ENCODE measurements at regions not wholly inside any gene's neighbourhood (a gene's known extent, or its start where the extent isn't known, plus 50 kb on each side); places are given as distances from the start of the nearest gene placed in this dataset.

DNA sequence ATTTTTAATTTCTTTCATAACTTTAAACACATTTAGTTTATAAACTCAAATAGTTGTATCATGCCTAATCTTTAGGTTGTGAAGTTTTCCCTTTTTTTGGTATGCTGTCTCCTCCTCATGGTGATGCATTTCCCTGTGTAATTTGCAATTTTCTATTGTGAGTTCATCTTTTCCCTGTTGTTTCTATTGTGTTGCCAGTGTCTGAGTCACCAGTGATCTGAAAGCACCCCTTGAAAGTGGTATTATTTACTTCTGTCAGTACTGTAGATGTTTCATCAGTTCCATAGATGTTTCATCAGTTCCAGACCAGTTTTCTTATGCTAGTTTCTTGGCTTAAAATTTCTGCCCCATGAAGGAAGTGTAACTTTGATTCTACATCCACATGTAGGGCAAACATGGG is 80.6 kb downstream of the OXSM start:
- no peaks in the 10 kb centered on the region for H3K4me1 ChIP-seq (ENCODE audit: control insufficient read depth, insufficient read depth, low read length)
- H3K27ac ChIP-seq (ENCODE audit: low read depth, low read length), result no peak overlapping the region
- H3K36me3 ChIP-seq (ENCODE audit: control insufficient read depth, insufficient read depth, low read length), result no peaks in the 10 kb centered on the region
- H3K4me3 ChIP-seq (ENCODE audit: low read length), result no peak overlapping the region
- H3K27me3 ChIP-seq (ENCODE audit: control insufficient read depth, insufficient read depth, low read length), result no peaks in the 10 kb centered on the region
- H3K9ac ChIP-seq (ENCODE audit: low read length), result no peak overlapping the region

DNA sequence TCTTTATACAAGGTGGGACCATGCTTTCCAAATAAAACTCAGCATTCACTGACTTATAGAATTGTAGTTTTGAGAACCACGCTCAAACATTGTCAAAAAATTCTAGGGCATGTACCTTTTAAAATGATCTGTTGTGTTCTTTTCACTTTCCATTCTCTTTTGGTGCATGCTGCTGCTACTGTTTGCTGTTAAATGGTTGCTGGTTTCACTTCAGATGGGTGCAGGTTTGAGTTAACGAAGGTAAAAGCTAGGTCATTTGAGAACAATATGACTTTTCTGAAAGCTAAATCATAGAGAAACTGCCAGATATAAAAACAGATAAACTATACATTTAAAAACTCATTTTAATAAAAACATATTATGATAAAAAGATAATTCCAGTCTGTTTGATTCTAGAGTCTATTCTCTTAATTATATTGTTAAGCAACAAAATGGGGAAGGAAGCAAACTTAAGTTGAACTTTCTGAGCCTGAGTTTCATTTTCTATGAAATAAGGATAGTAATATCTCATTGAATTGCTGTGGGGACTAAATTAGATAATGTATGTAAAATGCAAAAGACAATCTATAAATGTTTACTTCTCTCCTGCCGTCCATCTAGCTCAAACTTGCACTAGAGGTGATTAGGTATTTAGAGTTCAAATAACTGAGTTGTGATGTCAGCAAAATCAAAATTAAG is 82.4 kb downstream of the OXSM start:
- Histone ChIP-seq H3K4me3 (ENCODE audit: low read length) (no peak overlapping the region), H3K27me3 (ENCODE audit: control insufficient read depth, insufficient read depth, low read length) (no peaks in the 10 kb centered on the region), H3K4me1 (ENCODE audit: control insufficient read depth, insufficient read depth, low read length) (no peaks in the 10 kb centered on the region), H3K9ac (ENCODE audit: low read length) (no peak overlapping the region), H3K27ac (ENCODE audit: low read depth, low read length) (no peak overlapping the region), H3K36me3 (ENCODE audit: control insufficient read depth, insufficient read depth, low read length) (no peaks in the 10 kb centered on the region)

DNA sequence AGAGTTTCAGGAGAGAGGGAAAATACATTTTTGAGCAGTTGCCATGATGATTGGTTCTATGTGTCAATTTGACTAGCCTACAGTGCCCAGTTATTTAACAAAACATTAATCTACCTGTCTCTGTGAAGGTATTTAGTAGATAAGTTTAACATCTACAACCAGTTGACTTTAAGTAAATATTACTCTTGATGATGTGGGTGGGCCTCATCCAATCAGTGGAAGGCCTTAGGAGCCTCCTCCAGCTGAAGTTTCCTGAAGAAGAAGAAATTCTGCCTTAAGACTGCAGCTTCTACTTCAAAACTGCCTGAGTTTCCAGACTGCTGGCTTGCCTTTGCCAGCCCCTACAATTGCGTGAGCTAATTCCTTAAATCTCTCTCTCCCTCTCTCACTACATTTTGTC is 93.6 kb downstream of the OXSM start:
- H3K27ac ChIP-seq (ENCODE audit: low read depth, low read length), result no peak overlapping the region
- H3K4me1 ChIP-seq (ENCODE audit: control insufficient read depth, insufficient read depth, low read length), result no peaks in the 10 kb centered on the region
- H3K36me3 ChIP-seq (ENCODE audit: control insufficient read depth, insufficient read depth, low read length), result no peaks in the 10 kb centered on the region
- no peak overlapping the region for H3K9ac ChIP-seq (ENCODE audit: low read length)
- H3K4me3 ChIP-seq (ENCODE audit: low read length), result no peak overlapping the region
- no peaks in the 10 kb centered on the region for H3K27me3 ChIP-seq (ENCODE audit: control insufficient read depth, insufficient read depth, low read length)

DNA sequence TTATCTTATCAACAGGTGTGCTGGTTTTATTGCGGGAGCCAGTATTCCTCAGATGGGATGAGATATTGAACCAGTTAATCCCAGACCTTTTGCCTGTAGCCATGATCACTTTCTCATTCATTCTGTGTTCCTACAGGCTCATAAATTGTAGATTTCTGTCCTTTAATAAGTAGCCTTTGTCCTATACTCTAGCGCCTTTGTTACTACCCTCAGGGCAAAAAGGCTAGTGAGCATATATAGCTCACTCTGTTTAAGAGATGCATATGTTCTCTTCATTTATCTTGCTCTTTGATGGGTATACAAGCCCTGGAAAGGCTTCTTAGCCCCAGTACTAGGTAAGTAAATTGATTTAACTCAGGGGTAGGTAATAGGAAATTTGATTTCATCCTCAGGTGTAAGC is 95.1 kb downstream of the OXSM start:
- Histone ChIP-seq H3K36me3 (ENCODE audit: control insufficient read depth, insufficient read depth, low read length) (no peaks in the 10 kb centered on the region), H3K9ac (ENCODE audit: low read length) (no peak overlapping the region), H3K27ac (ENCODE audit: low read depth, low read length) (no peak overlapping the region), H3K4me3 (ENCODE audit: low read length) (no peak overlapping the region), H3K27me3 (ENCODE audit: control insufficient read depth, insufficient read depth, low read length) (no peaks in the 10 kb centered on the region), H3K4me1 (ENCODE audit: control insufficient read depth, insufficient read depth, low read length) (no peaks in the 10 kb centered on the region)

DNA sequence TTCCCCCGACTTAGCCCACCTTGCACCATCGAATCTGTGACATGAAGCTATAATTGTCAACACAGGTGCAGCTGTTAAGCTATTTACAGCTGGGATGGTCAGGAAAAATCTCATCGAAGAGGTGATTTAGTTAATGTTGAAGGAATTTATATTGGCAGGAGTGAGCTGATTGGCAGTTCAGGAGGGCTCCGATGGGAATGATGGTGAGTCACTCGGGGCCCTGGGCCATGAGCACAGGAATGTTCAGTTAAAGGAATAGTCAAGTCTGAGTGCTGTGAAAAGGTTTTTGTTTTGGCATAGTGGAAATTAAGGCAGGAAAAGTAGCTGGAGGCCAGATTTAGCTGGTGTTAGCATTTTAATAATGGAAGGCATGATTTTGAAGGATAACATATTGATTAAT is 95.7 kb downstream of the OXSM start:
- Histone ChIP-seq H3K36me3 (ENCODE audit: control insufficient read depth, insufficient read depth, low read length) (no peaks in the 10 kb centered on the region), H3K4me1 (ENCODE audit: control insufficient read depth, insufficient read depth, low read length) (no peaks in the 10 kb centered on the region), H3K27me3 (ENCODE audit: control insufficient read depth, insufficient read depth, low read length) (no peaks in the 10 kb centered on the region), H3K27ac (ENCODE audit: low read depth, low read length) (no peak overlapping the region), H3K4me3 (ENCODE audit: low read length) (no peak overlapping the region), H3K9ac (ENCODE audit: low read length) (no peak overlapping the region)

DNA sequence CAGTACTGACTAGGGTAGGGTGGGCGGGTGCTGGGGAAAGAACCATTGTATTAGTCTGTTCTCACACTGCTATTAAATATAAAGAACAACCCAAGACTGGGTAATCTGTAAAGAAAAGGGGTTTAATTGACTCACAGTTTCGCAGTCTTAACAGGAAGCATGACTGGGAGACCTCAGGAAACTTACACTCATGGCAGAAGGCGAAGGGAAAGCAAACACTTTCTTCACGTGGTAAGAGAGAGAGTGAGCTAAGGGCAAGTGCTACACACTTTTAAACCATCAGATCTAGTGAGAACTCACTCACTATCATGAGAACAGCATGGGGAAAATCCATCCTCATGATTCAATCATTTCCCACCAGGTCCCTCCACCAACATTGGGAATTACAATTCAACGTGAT is 98.0 kb downstream of the OXSM start:
- Histone ChIP-seq H3K36me3 (ENCODE audit: control insufficient read depth, insufficient read depth, low read length) (no peaks in the 10 kb centered on the region), H3K4me1 (ENCODE audit: control insufficient read depth, insufficient read depth, low read length) (no peaks in the 10 kb centered on the region), H3K27ac (ENCODE audit: low read depth, low read length) (no peak overlapping the region), H3K4me3 (ENCODE audit: low read length) (no peak overlapping the region), H3K27me3 (ENCODE audit: control insufficient read depth, insufficient read depth, low read length) (no peaks in the 10 kb centered on the region), H3K9ac (ENCODE audit: low read length) (no peak overlapping the region)

DNA sequence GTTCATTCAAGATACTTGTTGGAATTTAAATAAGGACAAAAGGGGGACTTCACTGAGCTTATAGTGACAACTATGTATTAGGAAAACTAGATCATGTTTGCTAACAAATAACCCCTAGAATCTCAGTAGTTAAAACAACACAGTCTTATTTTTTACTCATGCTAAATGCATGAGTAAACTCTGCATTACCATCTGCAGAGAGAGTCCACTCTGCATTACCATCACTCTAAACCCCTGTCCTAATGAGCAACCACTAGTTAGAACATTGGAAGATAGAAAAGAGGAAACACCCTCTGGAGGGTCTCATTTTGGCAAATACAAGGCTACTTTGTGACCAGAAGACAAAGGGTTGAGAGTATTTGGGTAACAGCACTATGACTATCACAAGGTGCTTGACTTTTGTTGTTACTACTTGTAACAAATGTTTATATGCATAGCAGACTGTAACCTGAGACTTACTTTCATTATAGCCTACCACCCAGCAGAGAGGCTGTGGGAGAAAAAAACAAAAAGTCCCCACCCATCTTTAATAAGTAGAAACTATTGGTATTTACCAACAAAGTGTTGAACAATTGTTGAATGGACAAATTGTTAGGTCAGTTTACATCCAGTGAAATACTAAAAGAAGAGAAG is 99.1 kb downstream of the OXSM start:
- Histone ChIP-seq H3K4me3 (ENCODE audit: low read length) (no peak overlapping the region), H3K36me3 (ENCODE audit: control insufficient read depth, insufficient read depth, low read length) (no peaks in the 10 kb centered on the region), H3K9ac (ENCODE audit: low read length) (no peak overlapping the region), H3K27ac (ENCODE audit: low read depth, low read length) (no peak overlapping the region), H3K27me3 (ENCODE audit: control insufficient read depth, insufficient read depth, low read length) (no peaks in the 10 kb centered on the region), H3K4me1 (ENCODE audit: control insufficient read depth, insufficient read depth, low read length) (no peaks in the 10 kb centered on the region)

DNA sequence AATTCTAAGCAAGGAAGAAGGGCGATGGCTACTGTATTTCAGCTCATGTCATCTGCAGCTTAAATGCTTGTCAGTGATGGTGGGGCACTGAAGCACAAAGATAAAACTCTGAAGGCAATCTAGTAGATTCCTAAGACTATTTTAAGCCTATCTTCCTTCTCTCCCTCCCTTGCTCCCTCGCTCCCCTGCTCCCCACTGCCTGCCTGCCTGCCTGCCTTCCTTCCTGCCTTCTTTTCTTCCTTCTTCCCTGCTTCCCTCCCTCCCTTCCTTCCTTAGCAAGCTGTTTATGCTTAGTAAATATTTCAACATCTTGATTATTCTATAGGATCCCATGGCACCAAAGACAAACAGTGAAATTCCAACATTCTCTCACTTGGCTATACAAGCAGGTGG is 99.6 kb downstream of the OXSM start:
- Histone ChIP-seq H3K4me3 (ENCODE audit: low read length) (no peak overlapping the region), H3K4me1 (ENCODE audit: control insufficient read depth, insufficient read depth, low read length) (no peaks in the 10 kb centered on the region), H3K27ac (ENCODE audit: low read depth, low read length) (no peak overlapping the region), H3K27me3 (ENCODE audit: control insufficient read depth, insufficient read depth, low read length) (no peaks in the 10 kb centered on the region), H3K36me3 (ENCODE audit: control insufficient read depth, insufficient read depth, low read length) (no peaks in the 10 kb centered on the region), H3K9ac (ENCODE audit: low read length) (no peak overlapping the region)

GRCh38 chr3:25894101-25894500 is 104.2 kb downstream of the OXSM start:
- H3K36me3 ChIP-seq (ENCODE audit: control insufficient read depth, insufficient read depth, low read length), result no peaks in the 10 kb centered on the region
- no peak overlapping the region for H3K4me3 ChIP-seq (ENCODE audit: low read length)
- H3K27me3 ChIP-seq (ENCODE audit: control insufficient read depth, insufficient read depth, low read length), result no peaks in the 10 kb centered on the region
- no peak overlapping the region for H3K9ac ChIP-seq (ENCODE audit: low read length)
- no peak overlapping the region for H3K27ac ChIP-seq (ENCODE audit: low read depth, low read length)
- no peaks in the 10 kb centered on the region for H3K4me1 ChIP-seq (ENCODE audit: control insufficient read depth, insufficient read depth, low read length)

DNA sequence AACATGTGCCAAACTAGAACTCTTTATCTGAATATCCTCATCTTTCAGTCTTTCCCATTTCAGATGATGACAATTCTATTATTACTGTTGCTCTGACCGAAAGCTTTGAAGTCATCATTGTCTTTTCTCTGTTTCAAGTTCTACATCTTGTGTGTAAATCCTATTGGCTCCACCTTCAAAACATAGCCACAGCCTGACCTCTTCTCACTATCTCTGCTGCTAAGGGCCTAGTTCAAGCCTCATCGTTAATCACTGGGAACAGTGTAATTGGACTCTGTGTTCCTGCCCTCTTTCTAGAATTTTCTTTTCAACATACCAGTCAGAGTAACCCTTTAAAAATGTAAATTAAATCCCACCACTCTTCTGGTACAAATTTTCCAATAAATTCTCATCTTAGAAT is 105.1 kb downstream of the OXSM start:
- no peak overlapping the region for H3K9ac ChIP-seq (ENCODE audit: low read length)
- no peaks in the 10 kb centered on the region for H3K27me3 ChIP-seq (ENCODE audit: control insufficient read depth, insufficient read depth, low read length)
- H3K27ac ChIP-seq (ENCODE audit: low read depth, low read length), result no peak overlapping the region
- H3K4me3 ChIP-seq (ENCODE audit: low read length), result no peak overlapping the region
- H3K4me1 ChIP-seq (ENCODE audit: control insufficient read depth, insufficient read depth, low read length), result no peaks in the 10 kb centered on the region
- H3K36me3 ChIP-seq (ENCODE audit: control insufficient read depth, insufficient read depth, low read length), result no peaks in the 10 kb centered on the region

DNA sequence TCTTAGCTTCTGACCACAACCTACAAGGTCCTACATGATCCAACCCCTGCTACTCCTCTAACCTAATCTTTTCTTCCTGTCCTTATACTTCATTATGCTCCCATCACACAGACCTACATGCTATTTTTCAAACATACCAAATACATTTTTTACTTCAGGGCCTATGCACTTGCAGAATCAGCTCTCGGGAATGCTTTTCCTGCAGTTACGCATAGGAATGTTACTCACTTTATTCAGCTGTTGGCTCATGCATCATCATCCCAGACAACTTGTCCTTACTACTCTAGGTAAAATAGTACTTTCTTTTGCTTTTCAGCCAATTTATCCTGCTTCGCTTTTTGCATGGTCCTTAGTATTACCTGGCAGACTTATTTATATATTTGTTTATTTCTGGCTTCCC is 105.6 kb downstream of the OXSM start:
- no peaks in the 10 kb centered on the region for H3K4me1 ChIP-seq (ENCODE audit: control insufficient read depth, insufficient read depth, low read length)
- H3K27ac ChIP-seq (ENCODE audit: low read depth, low read length), result no peak overlapping the region
- no peak overlapping the region for H3K9ac ChIP-seq (ENCODE audit: low read length)
- H3K4me3 ChIP-seq (ENCODE audit: low read length), result no peak overlapping the region
- H3K27me3 ChIP-seq (ENCODE audit: control insufficient read depth, insufficient read depth, low read length), result no peaks in the 10 kb centered on the region
- no peaks in the 10 kb centered on the region for H3K36me3 ChIP-seq (ENCODE audit: control insufficient read depth, insufficient read depth, low read length)

DNA sequence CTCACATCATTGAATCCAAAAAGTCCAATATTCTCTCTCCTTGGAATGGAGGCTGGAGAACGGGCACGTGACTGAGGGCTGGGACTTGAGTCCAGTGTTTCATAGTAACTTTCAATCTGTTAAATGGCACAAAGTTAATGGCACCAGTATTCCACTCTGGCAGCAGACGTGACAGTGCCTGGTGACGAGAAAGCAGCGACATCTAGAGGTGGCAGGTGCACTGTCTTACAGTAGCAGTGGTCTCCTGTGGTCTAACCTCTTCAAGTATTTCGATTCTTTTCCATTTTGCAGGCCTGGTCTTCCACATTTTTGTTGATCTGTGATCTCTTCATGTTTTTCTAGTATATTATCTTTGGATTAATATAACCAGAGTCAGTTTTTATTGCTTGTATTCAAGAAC is 107.1 kb downstream of the OXSM start:
- Histone ChIP-seq H3K36me3 (ENCODE audit: control insufficient read depth, insufficient read depth, low read length) (no peaks in the 10 kb centered on the region), H3K9ac (ENCODE audit: low read length) (no peak overlapping the region), H3K27me3 (ENCODE audit: control insufficient read depth, insufficient read depth, low read length) (no peaks in the 10 kb centered on the region), H3K4me3 (ENCODE audit: low read length) (no peak overlapping the region), H3K27ac (ENCODE audit: low read depth, low read length) (no peak overlapping the region), H3K4me1 (ENCODE audit: control insufficient read depth, insufficient read depth, low read length) (no peaks in the 10 kb centered on the region)

DNA sequence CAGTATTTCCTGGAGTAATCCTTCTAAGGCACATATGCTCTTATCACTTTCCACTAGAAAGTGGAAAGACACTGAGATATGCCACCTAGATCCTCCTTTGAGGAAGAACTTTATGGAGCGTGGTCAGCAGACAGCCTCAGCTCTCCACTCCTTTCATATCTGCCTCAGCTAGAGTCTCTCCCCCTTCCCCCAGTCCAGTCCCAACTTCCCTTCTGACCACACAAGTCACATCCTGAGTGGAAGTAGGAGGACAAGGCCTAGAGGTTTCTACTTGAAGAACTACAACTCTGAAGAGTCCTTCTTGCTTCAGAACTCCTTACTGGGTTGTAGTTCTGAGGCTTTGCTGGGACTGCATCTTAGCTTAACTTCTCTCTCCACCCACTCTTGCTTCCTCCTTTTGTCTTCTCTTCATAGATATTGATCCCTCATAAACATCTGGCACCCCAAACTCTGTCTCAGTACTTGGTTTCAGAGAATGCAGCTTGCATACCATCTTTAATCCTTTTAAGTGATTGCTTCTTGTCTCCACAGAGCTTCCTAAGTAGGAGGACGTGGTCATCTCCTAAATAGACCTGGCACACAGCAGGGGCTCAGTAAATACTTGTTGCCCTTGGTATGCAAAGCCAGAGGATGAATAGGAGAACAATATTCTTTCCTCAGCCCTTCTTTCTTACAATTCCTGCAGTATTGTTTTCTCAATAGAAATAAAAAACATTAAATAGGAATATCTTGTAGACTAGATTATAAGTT is 109.6 kb downstream of the OXSM start:
- H3K36me3 ChIP-seq (ENCODE audit: control insufficient read depth, insufficient read depth, low read length), result no peaks in the 10 kb centered on the region
- H3K27ac ChIP-seq (ENCODE audit: low read depth, low read length), result no peak overlapping the region
- H3K9ac ChIP-seq (ENCODE audit: low read length), result no peak overlapping the region
- H3K4me3 ChIP-seq (ENCODE audit: low read length), result no peak overlapping the region
- no peaks in the 10 kb centered on the region for H3K4me1 ChIP-seq (ENCODE audit: control insufficient read depth, insufficient read depth, low read length)
- H3K27me3 ChIP-seq (ENCODE audit: control insufficient read depth, insufficient read depth, low read length), result no peaks in the 10 kb centered on the region

All from rectal smooth muscle tissue (tissue), 1 donor.